Fibroblast of lung (primary cell): ENCODE measurements at regions not wholly inside any gene's neighbourhood (a gene's known extent, or its start where the extent isn't known, plus 50 kb on each side); places are given as distances from the start of the nearest gene placed in this dataset.

Experiments used
- EZH2 ChIP-seq: IDR thresholded peaks from 2 replicates; pipeline ENCODE4 v1.5.1; 2012; ENCODE audit warnings: low read length, control low read depth, mild to moderate bottlenecking; ENCODE audit errors: missing control alignments
- TF ChIP-seq, protein P1 (sequence below), 2 donors: IDR thresholded peaks in 1 of 2; conservative IDR thresholded peaks in 1 of 2; 1 replicate in 1 of 2; 2 replicates in 1 of 2; pipeline ENCODE4 v1.5.1; 2011 to 2012; ENCODE audit warnings: low read length in 2 of 2, control low read depth in 1 of 2, inconsistent platforms in 1 of 2, low read depth in 1 of 2, mild to moderate bottlenecking in 1 of 2

GRCh38 chr6:109894181-109894580 is 83.9 kb upstream of the GPR6 start:
- TF ChIP-seq, protein P1, sequence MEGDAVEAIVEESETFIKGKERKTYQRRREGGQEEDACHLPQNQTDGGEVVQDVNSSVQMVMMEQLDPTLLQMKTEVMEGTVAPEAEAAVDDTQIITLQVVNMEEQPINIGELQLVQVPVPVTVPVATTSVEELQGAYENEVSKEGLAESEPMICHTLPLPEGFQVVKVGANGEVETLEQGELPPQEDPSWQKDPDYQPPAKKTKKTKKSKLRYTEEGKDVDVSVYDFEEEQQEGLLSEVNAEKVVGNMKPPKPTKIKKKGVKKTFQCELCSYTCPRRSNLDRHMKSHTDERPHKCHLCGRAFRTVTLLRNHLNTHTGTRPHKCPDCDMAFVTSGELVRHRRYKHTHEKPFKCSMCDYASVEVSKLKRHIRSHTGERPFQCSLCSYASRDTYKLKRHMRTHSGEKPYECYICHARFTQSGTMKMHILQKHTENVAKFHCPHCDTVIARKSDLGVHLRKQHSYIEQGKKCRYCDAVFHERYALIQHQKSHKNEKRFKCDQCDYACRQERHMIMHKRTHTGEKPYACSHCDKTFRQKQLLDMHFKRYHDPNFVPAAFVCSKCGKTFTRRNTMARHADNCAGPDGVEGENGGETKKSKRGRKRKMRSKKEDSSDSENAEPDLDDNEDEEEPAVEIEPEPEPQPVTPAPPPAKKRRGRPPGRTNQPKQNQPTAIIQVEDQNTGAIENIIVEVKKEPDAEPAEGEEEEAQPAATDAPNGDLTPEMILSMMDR (conservative IDR thresholded peaks at IDR 0.05 in 1 of 2, IDR thresholded peaks at IDR 0.05 in 1 of 2; ENCODE audit: low read depth in 1 of 2, low read length in 2 of 2), result no peak
- no peak for TF ChIP-seq EZH2
